ENCODE measurements at regions not wholly inside any gene's neighbourhood (a gene's known extent, or its start where the extent isn't known, plus 50 kb on each side); places are given as distances from the start of the nearest gene placed in this dataset.

DNA sequence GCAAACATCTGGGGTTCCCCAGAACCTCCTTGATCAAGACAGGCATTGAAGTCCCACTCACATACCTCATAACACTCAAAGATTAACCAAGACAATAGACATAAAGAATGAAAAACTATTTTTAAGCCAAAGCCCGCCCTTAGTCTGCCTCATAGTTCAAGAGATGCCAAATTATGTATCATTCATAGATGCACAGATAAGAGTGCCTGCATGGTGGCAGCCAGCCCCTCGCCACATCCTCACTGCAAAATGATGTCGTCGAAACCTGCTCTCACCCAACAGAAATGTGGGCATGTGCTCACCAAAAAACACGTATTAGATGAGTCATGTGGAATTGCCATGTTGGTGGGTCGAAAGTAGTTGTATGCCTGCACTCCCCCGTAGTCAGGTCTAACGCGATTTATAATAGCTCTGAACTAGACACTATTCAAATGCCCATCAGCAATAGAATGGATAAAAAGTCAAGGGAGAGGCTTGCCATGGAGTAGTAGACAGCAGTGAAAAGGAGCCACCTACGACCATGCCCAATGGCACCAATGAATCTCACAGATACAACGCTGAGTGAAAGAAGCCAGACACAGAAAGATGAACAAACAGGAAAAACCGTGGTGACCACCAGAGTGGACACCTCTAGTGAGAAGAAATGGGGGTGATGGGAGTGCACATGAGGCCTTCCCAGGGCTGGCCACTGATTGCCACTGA lies 64.8 kb downstream of the C16orf95 start:
- TF ChIP-seq, protein P1, sequence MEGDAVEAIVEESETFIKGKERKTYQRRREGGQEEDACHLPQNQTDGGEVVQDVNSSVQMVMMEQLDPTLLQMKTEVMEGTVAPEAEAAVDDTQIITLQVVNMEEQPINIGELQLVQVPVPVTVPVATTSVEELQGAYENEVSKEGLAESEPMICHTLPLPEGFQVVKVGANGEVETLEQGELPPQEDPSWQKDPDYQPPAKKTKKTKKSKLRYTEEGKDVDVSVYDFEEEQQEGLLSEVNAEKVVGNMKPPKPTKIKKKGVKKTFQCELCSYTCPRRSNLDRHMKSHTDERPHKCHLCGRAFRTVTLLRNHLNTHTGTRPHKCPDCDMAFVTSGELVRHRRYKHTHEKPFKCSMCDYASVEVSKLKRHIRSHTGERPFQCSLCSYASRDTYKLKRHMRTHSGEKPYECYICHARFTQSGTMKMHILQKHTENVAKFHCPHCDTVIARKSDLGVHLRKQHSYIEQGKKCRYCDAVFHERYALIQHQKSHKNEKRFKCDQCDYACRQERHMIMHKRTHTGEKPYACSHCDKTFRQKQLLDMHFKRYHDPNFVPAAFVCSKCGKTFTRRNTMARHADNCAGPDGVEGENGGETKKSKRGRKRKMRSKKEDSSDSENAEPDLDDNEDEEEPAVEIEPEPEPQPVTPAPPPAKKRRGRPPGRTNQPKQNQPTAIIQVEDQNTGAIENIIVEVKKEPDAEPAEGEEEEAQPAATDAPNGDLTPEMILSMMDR (IDR thresholded peaks at IDR 0.05; ENCODE audit: low read length): no peak
- TF ChIP-seq EZH2 (optimal IDR thresholded peaks at IDR 0.05; ENCODE audit: low read depth, low read length) (no peak), EZH2phosphoT487 (IDR thresholded peaks at IDR 0.05; ENCODE audit: low read length) (no peak)
